ENCODE measurements at regions not wholly inside any gene's neighbourhood (a gene's known extent, or its start where the extent isn't known, plus 50 kb on each side); places are given as distances from the start of the nearest gene placed in this dataset.

DNA sequence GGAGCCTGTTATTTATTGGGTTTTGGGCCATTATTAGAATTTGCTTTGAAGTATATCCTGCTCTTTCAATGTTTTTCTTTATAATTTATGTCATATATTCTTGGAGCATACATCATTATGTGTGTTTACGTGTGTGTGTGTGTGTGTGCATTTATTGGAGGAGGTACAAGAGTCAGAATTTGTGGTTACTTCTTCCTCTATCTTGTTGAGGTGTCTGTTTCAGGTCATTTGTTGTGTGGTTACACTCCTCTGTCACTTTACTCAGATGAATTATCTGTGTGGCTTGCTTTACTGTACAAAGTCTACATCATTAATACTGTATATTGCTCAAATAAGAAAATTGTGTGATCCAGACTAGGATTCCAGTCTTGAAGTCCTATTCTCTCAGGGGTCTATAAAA lies 1957.4 kb upstream of the TENM3 start (continued):
- peak in 1 of 2 experiments; percentile 29; a peak in 1 of 4 replicates for TF ChIP-seq BHLHE40 (IDR thresholded peaks at IDR 0.05; ENCODE audit: borderline replicate concordance in 1 of 2, low read depth in 2 of 2, low read length in 1 of 2)
- no peak for TF ChIP-seq PAX8 (IDR thresholded peaks at IDR 0.05)
- TF ChIP-seq SUZ12 (IDR thresholded peaks at IDR 0.05; ENCODE audit: unreplicated experiment): no peak
- TF ChIP-seq NFYB (IDR thresholded peaks at IDR 0.05; ENCODE audit: insufficient read depth, low read depth, low read length): no peak
- TF ChIP-seq, protein P1, sequence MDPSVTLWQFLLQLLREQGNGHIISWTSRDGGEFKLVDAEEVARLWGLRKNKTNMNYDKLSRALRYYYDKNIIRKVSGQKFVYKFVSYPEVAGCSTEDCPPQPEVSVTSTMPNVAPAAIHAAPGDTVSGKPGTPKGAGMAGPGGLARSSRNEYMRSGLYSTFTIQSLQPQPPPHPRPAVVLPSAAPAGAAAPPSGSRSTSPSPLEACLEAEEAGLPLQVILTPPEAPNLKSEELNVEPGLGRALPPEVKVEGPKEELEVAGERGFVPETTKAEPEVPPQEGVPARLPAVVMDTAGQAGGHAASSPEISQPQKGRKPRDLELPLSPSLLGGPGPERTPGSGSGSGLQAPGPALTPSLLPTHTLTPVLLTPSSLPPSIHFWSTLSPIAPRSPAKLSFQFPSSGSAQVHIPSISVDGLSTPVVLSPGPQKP (IDR thresholded peaks at IDR 0.05; ENCODE audit: low read depth, low read length): no peak
- no peak for TF ChIP-seq SP1 (IDR thresholded peaks at IDR 0.05; ENCODE audit: low read depth, low read length)
- TF ChIP-seq CBX3 (IDR thresholded peaks at IDR 0.05; ENCODE audit: borderline replicate concordance, low read depth): no peak
- TF ChIP-seq BMI1 (IDR thresholded peaks at IDR 0.05; ENCODE audit: borderline replicate concordance): no peak
- no peak for TF ChIP-seq KAT2A (conservative IDR thresholded peaks at IDR 0.05; ENCODE audit: control insufficient read depth, low read depth, low read length)
- TF ChIP-seq, protein P2, sequence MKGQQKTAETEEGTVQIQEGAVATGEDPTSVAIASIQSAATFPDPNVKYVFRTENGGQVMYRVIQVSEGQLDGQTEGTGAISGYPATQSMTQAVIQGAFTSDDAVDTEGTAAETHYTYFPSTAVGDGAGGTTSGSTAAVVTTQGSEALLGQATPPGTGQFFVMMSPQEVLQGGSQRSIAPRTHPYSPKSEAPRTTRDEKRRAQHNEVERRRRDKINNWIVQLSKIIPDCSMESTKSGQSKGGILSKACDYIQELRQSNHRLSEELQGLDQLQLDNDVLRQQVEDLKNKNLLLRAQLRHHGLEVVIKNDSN (IDR thresholded peaks at IDR 0.05; ENCODE audit: borderline replicate concordance, extremely low read length, insufficient read depth, low read depth, low read length): no peak
- TF ChIP-seq RAD21 (IDR thresholded peaks at IDR 0.05; ENCODE audit: insufficient read depth, low read depth, low read length): no peak
- no peak for TF ChIP-seq TCF12 (IDR thresholded peaks at IDR 0.05; ENCODE audit: low read depth, low read length)
- no peak for TF ChIP-seq SMAD5 (IDR thresholded peaks at IDR 0.05; ENCODE audit: low read depth)
- TF ChIP-seq SREBF2 (IDR thresholded peaks at IDR 0.05; ENCODE audit: low read length): no peak
- TF ChIP-seq, protein P3, sequence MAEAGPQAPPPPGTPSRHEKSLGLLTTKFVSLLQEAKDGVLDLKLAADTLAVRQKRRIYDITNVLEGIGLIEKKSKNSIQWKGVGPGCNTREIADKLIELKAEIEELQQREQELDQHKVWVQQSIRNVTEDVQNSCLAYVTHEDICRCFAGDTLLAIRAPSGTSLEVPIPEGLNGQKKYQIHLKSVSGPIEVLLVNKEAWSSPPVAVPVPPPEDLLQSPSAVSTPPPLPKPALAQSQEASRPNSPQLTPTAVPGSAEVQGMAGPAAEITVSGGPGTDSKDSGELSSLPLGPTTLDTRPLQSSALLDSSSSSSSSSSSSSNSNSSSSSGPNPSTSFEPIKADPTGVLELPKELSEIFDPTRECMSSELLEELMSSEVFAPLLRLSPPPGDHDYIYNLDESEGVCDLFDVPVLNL (IDR thresholded peaks at IDR 0.05; ENCODE audit: low read depth, low read length): no peak
- TF ChIP-seq SPI1 (IDR thresholded peaks at IDR 0.05; ENCODE audit: borderline replicate concordance, insufficient read depth, low read depth, low read length): no peak
- TF ChIP-seq KLF5 (IDR thresholded peaks at IDR 0.05; ENCODE audit: partially characterized antibody): no peak
- TF ChIP-seq TBL1XR1 (IDR thresholded peaks at IDR 0.05; ENCODE audit: low read depth, low read length): no peak
- TF ChIP-seq, protein P4, sequence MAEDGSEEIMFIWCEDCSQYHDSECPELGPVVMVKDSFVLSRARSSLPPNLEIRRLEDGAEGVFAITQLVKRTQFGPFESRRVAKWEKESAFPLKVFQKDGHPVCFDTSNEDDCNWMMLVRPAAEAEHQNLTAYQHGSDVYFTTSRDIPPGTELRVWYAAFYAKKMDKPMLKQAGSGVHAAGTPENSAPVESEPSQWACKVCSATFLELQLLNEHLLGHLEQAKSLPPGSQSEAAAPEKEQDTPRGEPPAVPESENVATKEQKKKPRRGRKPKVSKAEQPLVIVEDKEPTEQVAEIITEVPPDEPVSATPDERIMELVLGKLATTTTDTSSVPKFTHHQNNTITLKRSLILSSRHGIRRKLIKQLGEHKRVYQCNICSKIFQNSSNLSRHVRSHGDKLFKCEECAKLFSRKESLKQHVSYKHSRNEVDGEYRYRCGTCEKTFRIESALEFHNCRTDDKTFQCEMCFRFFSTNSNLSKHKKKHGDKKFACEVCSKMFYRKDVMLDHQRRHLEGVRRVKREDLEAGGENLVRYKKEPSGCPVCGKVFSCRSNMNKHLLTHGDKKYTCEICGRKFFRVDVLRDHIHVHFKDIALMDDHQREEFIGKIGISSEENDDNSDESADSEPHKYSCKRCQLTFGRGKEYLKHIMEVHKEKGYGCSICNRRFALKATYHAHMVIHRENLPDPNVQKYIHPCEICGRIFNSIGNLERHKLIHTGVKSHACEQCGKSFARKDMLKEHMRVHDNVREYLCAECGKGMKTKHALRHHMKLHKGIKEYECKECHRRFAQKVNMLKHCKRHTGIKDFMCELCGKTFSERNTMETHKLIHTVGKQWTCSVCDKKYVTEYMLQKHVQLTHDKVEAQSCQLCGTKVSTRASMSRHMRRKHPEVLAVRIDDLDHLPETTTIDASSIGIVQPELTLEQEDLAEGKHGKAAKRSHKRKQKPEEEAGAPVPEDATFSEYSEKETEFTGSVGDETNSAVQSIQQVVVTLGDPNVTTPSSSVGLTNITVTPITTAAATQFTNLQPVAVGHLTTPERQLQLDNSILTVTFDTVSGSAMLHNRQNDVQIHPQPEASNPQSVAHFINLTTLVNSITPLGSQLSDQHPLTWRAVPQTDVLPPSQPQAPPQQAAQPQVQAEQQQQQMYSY (CRISPR knock-in tag; IDR thresholded peaks at IDR 0.05): no peak
- no peak for TF ChIP-seq JUND (IDR thresholded peaks at IDR 0.05; ENCODE audit: low read depth, low read length)
- no peak for TF ChIP-seq ESRRA (IDR thresholded peaks at IDR 0.05; ENCODE audit: low read length)

All from GM12878 (cell line).